Coronary artery (tissue), 2 donors: ENCODE measurements at regions not wholly inside any gene's neighbourhood (a gene's known extent, or its start where the extent isn't known, plus 50 kb on each side); places are given as distances from the start of the nearest gene placed in this dataset.

Experiments used
- DNase-seq: peaks from one replicate; pipeline ENCODE4 v3.0.0-alpha.2; 2017; ENCODE audit warnings: low spot score
- H3K27ac ChIP-seq, 2 donors: fragments of 200-600 bp; sonication (generic); one replicate each; pipeline ENCODE4 v1.5.1; 2016 to 2019
- H3K4me3 ChIP-seq: fragments of 200-600 bp; sonication (generic); 2 replicates; pipeline ENCODE4 v1.5.1; 2016; ENCODE audit warnings: mild to moderate bottlenecking, moderate library complexity
- TF ChIP-seq, protein P1 (sequence below): fragments of 200-600 bp; sonication (generic); IDR thresholded peaks from one replicate; pipeline ENCODE4 v1.5.1; 2019; ENCODE audit warnings: antibody characterized with exemption

- no peak overlapping the region for H3K27ac ChIP-seq
- no peak overlapping the region for H3K4me3 ChIP-seq
- TF ChIP-seq, protein P1, sequence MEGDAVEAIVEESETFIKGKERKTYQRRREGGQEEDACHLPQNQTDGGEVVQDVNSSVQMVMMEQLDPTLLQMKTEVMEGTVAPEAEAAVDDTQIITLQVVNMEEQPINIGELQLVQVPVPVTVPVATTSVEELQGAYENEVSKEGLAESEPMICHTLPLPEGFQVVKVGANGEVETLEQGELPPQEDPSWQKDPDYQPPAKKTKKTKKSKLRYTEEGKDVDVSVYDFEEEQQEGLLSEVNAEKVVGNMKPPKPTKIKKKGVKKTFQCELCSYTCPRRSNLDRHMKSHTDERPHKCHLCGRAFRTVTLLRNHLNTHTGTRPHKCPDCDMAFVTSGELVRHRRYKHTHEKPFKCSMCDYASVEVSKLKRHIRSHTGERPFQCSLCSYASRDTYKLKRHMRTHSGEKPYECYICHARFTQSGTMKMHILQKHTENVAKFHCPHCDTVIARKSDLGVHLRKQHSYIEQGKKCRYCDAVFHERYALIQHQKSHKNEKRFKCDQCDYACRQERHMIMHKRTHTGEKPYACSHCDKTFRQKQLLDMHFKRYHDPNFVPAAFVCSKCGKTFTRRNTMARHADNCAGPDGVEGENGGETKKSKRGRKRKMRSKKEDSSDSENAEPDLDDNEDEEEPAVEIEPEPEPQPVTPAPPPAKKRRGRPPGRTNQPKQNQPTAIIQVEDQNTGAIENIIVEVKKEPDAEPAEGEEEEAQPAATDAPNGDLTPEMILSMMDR, result no peak
- no peak for DNase-seq
Observed at GRCh38 chr10:55873485-55873884, 487.6 kb downstream of the ZWINT start.

- H3K4me3 ChIP-seq, result no peak overlapping the region
Observed at GRCh38 chr10:55870186-55870585, 490.9 kb downstream of the ZWINT start.

GRCh38 chr10:55867848-55868247, 493.2 kb downstream of the ZWINT start:
- Histone ChIP-seq H3K4me3 (no peak overlapping the region), H3K27ac (no peak overlapping the region)
- DNase-seq, result no peak
- TF ChIP-seq, protein P1, result no peak

More at GRCh38 chr10:55870186-55870585, 490.9 kb downstream of the ZWINT start:
- DNase-seq, result no peak
- H3K27ac ChIP-seq, result no peak overlapping the region
- TF ChIP-seq, protein P1, result no peak

DNA sequence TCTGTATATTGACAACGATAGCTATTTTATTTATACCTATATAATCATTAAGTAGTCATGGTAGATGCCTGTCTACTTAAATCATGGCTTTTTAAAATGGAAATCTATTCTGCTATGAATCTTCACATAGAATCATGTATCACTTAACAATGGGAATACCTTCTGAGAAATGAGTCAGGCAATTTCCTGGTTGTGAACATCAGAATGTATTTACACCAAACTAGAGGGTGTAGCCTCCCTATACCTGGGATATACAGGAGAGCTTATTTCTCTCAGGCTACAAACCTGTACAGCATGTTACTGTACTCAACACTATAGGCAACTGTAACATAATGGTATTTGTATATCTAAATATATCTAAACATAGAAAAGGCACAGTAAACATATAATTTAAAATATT, 502.3 kb downstream of the ZWINT start:
- no peak for DNase-seq
- Histone ChIP-seq H3K27ac (no peak overlapping the region), H3K4me3 (no peak overlapping the region)
- TF ChIP-seq, protein P1, result no peak

GRCh38 chr10:55852900-55853299, 508.2 kb downstream of the ZWINT start:
- Histone ChIP-seq H3K27ac (no peak overlapping the region), H3K4me3 (no peak overlapping the region)
- DNase-seq, result no peak
- TF ChIP-seq, protein P1, result no peak

DNA sequence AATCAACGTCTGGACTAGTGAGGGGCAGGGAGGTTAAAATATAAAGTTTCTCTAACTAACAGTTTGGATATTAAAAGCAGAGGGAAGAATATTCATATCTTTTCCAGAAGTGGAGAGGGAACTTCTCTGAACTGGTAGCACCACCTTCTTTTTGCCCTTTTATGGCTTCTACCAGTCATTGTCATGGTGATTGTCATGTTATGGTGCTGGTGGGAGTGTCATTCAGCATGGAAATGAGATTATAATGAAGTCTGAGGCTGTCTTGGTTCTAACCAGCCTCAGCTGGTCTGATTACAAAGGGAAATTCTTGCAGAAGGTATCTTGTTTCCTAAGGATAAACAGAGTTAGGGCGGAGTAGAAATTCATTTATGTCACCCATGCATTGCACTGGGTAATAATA, 523.8 kb downstream of the ZWINT start:
- no peak for DNase-seq
- no peak overlapping the region for H3K27ac ChIP-seq
- no peak overlapping the region for H3K4me3 ChIP-seq
- TF ChIP-seq, protein P1, result no peak

- Histone ChIP-seq H3K4me3 (no peak overlapping the region), H3K27ac (no peak overlapping the region)
- TF ChIP-seq, protein P1, result no peak
- DNase-seq, result no peak
Observed at GRCh38 chr10:55822096-55822495, 539.0 kb downstream of the ZWINT start.
